GM21390 (cell line): ENCODE measurements at regions not wholly inside any gene's neighbourhood (a gene's known extent, or its start where the extent isn't known, plus 50 kb on each side); places are given as distances from the start of the nearest gene placed in this dataset.
A peak's percentile ranks its signal among the peaks of the same experiment; 100 is the strongest.

Experiments used
- ATAC-seq: cut with Tn5 transposase; IDR thresholded peaks from one replicate; pipeline ENCODE4 v1.9.1; 2021; ENCODE audit not compliant: unreplicated experiment

DNA sequence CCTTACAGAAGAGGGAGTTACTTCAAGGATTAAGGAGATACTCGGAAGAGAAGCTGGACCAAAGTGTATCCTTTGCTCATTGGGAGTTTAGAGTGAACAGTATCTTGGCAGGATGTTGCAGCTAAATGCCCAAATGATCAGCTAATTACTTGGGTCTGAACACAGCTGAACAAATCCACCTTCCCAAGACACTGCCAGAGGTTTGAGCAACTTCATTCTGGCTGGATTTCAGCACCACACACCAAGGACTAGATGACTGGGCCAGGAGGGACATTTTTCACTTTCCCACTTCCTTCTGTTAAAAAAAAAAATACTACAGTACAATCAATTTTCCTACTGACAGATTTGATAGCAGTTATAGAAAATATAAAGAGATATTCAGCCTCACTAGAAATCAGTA, 324.6 kb downstream of the MID1IP1 start:
- no peak for ATAC-seq

DNA sequence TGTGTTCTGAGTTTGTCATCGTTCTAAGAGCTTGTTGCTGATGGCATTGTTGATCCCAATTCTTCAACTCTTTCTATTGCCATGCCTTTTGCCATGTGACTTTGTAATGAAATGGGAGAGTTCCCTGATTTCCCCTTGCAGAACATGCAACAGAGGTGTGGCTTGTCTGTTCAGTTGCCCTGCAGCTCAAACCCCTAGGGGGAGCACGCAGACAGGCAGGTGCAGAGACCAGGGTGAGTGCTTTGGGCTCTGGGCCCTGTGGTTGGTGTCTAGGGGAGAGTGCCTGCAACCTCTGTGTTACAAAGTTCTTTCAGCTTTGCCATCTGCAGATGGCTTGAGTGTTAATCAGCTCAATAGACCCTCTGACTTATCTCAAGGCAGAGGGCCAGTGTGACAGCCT, 332.7 kb downstream of the MID1IP1 start:
- ATAC-seq, result no peak

DNA sequence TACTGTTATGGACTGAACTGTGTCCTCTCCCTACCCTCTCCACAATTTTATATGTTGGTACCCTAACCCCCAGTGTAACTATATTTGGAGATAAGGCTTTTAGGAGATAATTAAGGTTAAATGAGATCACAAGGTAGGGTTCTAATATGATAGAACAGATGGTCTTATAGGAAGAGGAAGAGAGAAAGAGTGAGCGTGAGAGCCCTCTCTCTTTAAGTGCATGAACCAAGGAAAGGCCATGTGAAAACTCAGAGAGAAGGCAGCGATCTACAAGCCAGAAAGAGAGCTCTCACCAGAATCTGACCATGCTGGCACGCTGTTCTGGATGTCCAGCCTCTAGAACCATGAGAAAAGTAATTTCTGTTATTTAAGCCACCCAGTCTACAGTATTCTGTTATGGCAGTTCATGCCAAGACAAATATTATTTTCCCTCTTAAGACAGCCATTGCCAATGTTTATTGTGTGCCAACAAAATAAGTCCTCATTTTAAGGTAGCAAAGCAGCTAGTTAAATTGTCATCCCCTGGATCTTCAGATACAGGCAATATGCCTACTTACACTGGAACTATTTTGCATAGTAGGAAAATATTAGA, 336.2 kb downstream of the MID1IP1 start:
- no peak for ATAC-seq

DNA sequence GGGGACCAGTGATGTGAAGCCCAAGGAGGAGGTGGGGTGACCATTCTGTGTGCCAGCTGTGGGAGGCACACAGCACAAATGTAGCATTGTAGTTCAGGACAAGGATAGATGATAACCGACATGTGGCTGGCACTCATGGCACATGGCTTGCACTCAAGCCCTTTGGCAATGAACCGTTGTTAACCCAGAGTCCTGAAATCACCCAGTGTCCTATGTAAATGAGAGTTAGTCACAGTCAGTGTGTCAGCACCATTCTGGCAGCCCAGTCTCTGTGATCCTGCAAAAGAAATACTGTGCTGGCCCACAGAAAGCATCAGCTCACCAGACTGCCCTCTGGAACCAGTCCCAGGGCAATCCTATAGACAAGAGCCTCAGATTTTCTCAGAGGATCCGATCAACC, 339.3 kb downstream of the MID1IP1 start:
- ATAC-seq, result no peak

DNA sequence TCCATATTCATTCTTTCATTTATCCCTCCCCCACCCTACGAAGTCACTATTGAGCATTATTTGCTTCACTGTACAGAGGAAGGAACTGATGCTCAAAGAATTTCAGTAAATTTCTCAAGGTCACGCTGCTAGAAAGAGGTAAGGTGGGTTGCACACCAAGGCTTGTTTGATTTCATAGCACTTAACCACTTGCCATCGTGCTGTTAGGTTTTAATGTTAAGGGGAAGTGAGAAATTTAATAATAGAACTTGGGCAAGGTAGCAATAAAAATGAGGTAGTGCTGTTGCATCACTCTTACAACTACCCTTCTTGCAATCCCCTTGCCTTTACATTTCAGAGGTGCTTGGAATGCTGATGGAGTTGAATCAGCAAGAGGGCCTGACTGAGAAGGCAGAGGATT, 343.1 kb downstream of the MID1IP1 start:
- ATAC-seq, result peak; percentile 74

DNA sequence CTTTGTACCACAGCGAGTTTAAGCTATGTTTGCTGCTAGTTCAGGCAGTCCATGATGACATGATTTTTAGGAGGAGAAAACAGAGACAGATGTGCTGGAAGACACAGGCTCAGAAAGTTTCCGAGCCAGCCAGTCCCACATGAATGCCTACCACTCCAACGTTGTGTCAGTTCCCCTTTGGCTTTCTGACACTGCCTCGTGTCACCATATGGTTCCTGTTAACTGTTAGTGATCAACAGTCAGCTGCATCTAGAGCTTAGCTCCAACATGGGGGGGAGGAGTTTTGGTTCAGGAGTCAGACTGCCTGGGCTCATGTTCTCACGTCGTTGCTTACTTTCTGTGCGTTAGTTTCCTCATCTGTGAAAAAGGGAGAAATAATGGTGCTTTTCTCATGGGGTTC, 343.7 kb downstream of the MID1IP1 start:
- ATAC-seq, result peak; percentile 76

DNA sequence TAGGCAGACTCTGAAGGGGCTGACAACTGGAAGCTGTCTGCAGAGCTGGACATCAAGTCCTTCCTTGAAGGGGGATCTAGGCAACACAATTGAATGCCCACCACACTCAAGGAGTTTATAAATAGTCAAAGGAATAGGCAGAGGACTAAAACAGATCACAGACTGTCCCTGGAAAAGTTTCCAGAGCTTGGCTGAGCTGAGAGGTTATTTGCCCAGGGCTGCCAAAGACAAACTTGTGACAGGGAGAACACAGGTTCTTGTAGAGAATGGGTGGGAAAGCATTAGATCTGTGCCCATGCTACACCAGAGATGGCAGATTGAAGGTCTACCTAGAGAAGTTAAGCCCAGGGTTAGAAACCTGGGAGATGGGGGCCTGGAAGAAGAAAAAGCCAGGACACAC, 344.6 kb downstream of the MID1IP1 start:
- ATAC-seq, result no peak

DNA sequence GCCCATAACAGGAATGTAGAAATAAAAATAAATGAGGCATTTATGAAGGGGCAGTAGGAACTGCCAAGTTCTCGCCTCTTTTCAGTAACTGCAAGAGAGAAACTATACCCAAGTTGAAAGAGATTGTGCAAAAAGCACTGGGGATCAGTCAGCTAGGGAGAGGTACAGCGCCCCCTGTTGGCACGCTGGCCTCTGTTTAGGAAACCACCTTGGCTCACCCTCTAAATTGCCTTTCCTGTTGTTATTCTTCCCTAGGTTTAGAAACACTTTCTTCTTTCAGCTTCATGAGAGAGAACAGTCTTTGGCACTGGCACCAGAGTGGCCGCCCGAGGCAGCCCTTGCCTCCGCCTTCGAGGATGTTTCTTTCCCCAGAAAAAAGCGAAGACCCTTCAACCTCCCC, 348.5 kb downstream of the MID1IP1 start:
- no peak for ATAC-seq

DNA sequence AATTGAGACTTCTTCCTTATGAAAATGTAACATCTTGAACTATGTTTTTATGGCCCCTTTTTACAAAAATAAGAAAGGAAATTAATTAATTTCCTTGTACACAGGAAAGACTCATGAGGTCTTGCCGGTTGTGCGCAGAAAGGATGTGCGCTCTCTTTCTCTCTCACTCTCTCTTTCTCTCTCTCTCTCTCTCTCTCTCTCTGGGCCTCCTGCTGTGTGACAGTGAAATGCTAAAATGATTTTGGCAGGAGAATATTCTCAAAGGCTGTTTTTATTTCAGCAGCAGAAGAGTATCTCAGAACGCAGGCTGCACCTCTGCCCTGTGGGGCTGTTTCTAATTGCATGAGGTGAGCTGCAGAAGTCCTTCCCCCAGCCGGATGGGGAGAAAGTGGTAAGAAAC, 349.0 kb downstream of the MID1IP1 start:
- no peak for ATAC-seq

DNA sequence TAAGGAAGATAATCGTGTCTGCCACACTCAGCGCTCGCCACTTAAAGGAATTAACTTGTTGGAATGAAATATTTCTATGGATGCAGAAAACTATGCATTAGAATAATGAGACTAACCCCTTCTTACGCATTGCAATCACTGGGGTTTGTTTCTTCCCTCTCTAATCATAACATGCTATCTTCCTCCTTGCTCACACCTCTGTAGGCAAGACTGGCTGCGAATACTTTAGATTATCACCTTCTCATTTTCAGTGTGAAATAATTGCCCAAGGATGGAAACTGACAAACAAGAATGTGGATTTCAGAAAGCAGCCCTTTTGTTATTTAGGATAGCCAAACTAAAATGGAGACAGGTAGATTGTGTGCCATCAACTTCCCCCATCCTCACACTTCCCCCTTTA, 349.4 kb downstream of the MID1IP1 start:
- no peak for ATAC-seq

DNA sequence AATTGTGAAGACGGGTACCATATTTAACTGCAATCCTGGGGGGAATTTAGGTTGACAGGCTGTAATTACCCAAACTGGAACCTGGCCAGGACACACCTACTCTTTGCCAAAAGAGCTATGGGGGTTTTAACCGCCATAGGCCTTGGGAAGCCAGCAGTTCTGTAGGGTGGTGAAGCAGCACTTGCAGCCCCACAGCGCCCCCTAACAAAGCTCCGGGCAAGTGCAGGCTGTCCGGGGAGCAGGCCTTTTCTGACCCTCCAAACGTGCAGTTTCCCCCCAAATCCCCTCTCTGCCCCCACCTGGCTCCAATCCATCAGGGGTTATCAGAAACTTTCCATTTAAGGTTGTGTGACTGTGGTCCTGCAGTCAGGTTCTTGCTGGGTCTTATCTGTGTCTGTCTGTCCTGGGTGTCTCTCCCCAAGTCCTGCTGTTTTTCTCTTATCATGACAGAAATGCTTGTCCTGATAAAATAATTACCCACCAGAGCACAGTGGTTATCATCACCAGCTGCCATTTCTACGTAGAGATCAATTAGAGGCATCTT, 350.9 kb downstream of the MID1IP1 start:
- no peak for ATAC-seq

DNA sequence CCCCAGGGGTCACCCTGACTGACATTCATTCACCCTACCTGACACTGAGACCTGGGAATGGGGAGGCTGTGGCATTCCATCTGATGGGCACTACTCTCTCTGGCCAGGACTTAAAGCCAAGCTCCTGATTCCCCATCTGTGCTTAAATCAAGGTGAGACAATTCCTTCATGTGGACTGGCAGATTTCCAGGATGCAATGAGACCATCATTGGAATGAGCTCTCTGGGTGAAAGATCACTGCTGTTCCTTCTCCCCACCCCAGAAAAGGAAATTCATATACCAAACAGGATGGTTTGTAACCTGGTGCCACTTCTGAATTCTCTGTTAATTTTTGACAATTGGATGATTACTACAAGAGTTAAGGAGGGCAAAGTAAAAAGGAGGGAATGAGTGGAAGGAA, 354.8 kb downstream of the MID1IP1 start:
- ATAC-seq, result no peak

DNA sequence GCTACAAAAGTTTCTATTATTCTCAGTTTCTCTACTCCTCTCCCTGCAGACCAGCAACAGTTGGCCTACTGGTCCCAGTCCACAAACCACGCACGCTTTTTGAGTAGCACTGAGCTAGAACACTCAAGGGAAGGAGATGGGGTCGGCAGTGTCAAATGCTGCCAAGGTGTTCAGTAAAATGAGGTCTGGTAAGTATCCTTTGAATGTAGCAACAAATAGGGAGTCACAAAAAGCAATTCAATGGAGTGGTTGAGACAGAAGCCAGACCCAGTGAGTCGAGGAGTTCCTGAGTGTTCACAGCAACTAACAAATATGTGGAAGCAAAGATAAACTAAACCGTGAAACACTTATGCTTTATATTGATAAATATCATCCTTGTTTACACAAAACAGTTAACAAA, 355.7 kb downstream of the MID1IP1 start:
- no peak for ATAC-seq

DNA sequence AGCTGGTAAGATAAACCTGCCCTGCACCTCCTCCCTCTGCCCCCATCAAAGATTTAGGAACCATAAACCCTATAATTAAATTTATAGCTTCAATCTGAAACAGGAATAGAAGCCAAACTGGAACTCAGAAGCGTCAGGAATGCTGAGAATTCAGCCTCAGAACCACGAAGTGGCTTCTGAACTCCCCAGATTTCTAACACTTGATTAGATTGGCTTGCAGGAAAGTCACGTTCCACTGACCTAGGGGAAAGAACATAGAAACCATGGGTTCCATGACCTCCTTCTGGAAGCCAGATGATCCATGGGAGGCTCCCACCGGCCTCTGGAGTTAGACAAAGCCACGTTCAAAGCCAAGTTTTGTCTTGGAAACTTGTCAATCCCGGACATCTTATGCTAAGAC, 356.5 kb downstream of the MID1IP1 start:
- no peak for ATAC-seq

DNA sequence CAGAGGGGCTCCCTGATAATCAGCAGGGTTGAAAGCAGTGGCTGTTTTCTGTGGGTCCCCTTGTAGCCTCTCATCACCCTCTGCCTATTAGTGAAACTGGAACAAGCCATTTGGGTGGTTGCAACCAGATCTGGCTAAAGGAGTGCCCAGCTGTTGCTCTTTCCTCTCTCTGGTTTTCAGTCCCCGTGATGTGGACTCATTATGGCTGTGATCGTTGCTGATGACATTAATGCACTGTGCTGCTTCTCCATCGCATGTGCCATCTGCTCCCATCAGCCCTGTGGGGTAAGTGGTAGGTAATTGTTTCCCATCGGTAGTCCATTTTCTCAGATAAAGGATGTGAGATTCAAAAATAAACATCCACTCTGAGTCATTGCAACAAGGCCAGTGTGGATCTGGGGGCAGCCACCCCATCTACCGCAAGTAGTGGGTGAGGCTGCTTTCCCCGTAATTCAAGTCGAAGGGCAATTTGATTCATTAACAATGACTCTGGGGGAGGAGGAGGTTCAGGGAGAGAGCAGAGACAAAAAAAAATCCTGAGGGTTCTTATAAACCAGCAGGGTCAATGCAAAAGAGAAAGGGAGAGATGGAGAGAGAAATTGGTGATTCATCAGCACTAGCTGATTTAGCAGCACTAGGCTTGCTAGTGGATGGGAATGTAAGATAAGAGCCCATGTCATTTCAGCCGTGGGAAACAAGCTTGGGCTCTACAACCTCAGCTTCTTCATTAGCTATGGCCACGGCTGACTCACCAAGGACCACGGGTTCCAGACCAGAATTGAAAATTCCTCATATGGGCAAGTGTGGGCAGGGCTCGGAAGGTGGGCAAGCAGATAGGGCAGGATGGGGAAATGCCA, 357.8 kb downstream of the MID1IP1 start:
- peak; percentile 64 for ATAC-seq

DNA sequence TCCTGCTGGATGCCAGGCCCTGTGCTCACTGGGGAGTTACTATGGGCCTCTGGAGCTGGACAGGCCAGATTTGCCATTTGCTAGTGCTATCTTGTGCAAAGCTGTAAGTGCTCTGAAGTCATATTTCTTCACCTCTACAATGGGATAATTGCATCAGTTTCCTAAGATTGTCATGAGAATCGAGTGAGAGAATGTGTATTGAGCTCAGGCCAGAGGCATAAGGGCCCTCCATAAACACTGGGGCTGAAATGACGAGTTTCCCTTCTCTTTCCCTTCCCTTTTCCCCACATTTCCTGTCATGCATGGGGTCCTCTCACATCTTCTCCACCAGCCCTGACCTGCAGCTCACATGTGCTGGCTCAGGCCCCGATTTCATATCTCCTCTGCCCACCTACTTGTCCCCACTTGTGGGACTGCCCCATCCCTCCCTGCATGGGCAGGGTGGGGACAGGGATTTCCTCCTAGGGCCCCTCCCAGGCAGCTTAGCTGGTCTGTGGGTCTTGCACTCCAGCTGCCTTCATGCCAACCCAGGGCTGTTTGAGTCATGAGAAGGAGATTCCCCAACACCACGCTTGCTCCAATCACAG, 358.8 kb downstream of the MID1IP1 start:
- no peak for ATAC-seq

DNA sequence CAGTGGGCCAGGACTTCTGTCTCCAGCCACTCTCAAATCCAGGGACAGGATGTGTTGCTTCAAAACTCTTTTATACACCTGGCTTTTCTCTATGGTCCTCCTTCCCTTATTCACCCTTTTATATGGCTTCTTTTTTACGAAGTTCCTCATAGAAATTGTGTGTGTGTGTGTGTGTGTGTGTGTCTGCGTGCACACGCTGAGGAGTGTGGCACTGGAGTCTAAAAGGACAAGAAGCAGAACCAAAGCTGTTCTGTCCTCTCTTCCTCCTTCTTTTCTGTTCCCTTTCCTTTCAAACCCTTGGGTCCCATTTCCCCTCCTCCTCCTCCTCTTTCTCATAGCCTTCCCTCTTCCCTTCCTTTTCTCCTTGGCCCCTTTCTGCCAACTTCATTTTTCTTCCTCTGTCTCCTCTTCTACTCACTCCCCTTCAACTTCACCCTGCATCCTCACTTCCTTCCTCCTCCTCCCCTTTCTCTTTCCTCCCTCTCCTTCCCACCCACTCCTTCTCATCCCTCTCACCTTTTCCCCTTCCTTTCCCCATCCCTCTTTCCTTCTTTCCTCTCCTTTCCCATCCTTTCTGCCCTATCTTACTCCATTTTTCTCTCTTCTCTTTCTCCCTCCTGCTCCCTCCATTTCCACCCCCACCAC, 360.5 kb downstream of the MID1IP1 start:
- ATAC-seq, result no peak

DNA sequence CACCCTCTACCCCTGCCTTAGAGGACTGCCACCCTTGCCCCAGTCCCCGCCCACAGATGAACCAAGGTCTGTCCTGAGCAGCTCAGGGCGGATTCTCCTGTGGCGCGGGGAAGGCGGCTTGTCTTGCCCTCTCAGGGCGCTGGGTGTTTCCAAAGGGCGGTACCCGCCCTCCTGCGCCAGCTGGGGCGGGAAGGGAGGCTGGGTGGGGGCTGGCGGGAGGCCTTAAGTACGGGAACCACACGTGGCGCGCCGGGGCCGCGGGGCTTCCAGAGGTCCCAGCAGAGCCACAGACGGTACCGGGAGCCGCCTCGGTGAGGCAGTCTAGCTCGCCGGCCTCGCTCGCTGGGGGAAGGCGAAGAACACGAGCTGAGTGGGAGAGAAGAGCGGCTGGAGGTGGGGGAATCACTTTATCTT, 361.1 kb downstream of the MID1IP1 start:
- ATAC-seq, result no peak

DNA sequence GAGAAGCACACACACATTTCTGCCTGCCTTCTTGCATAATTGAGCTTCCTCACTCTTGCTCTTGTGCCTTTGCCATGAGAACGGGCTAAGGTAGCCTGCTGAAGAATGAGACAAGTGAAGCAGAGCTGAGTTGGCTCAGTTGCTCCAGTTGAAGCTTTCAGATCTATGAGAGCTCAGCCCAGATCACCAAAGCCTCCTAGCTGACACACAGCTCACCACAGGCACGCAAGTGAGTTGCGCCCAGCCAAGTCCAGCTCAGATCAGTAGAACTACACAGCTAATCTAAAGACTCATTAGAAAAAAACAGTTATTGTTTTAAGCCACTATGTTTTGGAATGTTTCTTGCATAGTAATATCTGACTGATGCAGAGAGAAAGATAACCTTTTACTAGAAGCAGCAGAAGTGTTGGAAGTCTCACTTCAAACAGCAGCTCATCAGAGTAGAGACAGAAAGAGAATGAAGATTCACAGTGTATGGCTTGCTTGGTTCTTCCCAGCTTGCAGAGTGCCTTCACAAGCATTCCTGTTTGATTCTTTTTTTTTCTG, 362.4 kb downstream of the MID1IP1 start:
- no peak for ATAC-seq

DNA sequence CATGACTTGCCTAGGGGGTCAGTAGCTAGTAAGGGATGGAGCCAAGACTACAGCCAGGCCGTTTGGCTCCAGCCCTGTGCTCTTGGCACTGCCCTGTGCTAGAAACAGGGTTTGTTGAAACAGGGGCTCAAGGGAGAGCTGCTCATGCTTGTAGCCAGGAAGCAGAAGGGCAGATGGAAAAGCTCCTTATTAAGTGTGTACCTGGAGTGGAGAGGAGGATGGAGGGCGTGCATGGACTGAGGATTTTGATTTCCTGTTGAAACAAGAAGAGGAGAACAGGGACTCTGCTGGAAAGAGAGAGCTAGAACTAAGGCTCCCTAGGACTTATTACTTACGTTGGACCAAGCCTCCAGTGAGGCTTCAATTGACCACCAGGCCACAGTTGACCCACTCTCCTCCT, 363.0 kb downstream of the MID1IP1 start:
- no peak for ATAC-seq

DNA sequence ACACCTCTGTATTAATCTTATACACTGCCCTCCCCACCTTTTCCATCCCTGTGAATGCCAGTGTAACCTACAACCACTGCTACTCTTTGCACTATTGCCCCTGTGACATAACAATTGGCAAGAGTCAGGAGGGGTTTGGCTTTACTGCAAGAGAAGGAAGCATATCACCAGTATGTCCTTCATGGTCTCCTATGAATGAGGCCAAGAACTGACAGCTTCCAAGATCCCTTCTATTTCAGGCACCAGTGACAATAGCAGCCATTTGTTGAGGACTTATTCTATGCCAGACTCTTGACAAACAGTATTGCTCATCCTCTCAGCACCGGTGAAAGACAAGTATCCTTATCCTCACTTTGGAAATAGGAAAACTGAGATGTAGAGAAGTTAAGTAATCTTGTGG, 363.9 kb downstream of the MID1IP1 start:
- ATAC-seq, result no peak
